Glutamatergic neuron (in vitro differentiated cells): ENCODE measurements at regions not wholly inside any gene's neighbourhood (a gene's known extent, or its start where the extent isn't known, plus 50 kb on each side); places are given as distances from the start of the nearest gene placed in this dataset.

ENCODE experiments used
- DNase-seq: peaks from one replicate; pipeline ENCODE4 v3.0.0; 2022
- H3K27ac Mint-ChIP-seq: one replicate; pipeline ENCODE4 v1.8.0; 2020; ENCODE audit warnings: mild to moderate bottlenecking, mixed read lengths, inconsistent platforms; ENCODE audit not compliant: unreplicated experiment
- H3K27me3 Mint-ChIP-seq: one replicate; pipeline ENCODE4 v1.8.0; 2020; ENCODE audit warnings: mild to moderate bottlenecking, moderate library complexity, mixed read lengths, inconsistent platforms; ENCODE audit not compliant: unreplicated experiment
- H3K36me3 Mint-ChIP-seq: one replicate; pipeline ENCODE4 v1.8.0; 2020; ENCODE audit warnings: mild to moderate bottlenecking, mixed read lengths, inconsistent platforms; ENCODE audit not compliant: unreplicated experiment
- H3K4me1 Mint-ChIP-seq: one replicate; pipeline ENCODE4 v1.8.0; 2020; ENCODE audit warnings: mild to moderate bottlenecking, low read depth, mixed read lengths, inconsistent platforms; ENCODE audit not compliant: unreplicated experiment
- H3K4me3 Mint-ChIP-seq: one replicate; pipeline ENCODE4 v1.8.0; 2020; ENCODE audit warnings: mild to moderate bottlenecking, mixed read lengths, inconsistent platforms; ENCODE audit not compliant: unreplicated experiment
- H3K9me3 Mint-ChIP-seq: one replicate; pipeline ENCODE4 v1.8.0; 2020; ENCODE audit warnings: mild to moderate bottlenecking, moderate library complexity, mixed read lengths, inconsistent platforms; ENCODE audit not compliant: unreplicated experiment
- CTCF ChIP-seq: fragments of 200-600 bp; sonication (generic); IDR thresholded peaks from one replicate; pipeline ENCODE4 v1.5.0; 2021; ENCODE audit not compliant: partially characterized antibody, unreplicated experiment

- H3K4me3 Mint-ChIP-seq, result no peak overlapping the region
- no peaks in the 10 kb centered on the region for H3K36me3 Mint-ChIP-seq
- TF ChIP-seq CTCF, result no peak
- peaks cover 21% of the 10 kb centered on the region for H3K4me1 Mint-ChIP-seq
- H3K27me3 Mint-ChIP-seq, result peaks cover 7% of the 10 kb centered on the region
- no peak for DNase-seq
- no peak overlapping the region for H3K27ac Mint-ChIP-seq
- peaks cover 2% of the 10 kb centered on the region for H3K9me3 Mint-ChIP-seq
These were observed 234.4 kb downstream of the LOXHD1 start for GRCh38 chr18:46422552-46423055.

DNA sequence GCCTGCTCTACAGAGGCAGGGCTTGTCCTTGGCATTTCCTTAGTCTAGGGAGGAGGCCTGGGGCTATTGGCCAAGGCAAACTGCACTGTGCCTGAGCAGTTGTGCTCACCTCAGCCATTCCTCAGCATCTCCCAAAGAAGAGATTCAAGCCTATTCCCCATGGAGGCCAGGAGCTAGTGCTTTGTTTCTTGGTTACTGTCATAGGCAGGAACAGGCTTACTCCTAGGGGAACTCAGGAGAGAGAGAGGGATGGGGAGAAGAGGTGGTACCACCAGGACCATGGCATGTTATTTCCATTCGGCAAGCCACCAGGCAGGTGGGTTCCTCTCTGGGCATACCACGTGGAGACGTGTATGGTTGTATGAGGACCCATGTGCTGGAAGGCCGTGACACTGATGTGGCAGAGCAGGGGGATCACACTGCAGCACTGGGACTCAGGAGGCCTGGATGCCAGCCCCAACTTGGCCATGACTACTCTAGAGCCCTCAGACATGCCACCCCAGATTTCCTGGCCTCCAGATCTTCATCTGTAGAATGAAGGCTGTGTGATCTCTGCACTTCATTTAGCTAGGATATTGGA, 233.7 kb downstream of the LOXHD1 start:
- no peaks in the 10 kb centered on the region for H3K36me3 Mint-ChIP-seq

GRCh38 chr18:46424898-46425297, 232.1 kb downstream of the LOXHD1 start:
- Mint-ChIP-seq H3K9me3 (peaks cover 6% of the 10 kb centered on the region), H3K27me3 (peaks cover 7% of the 10 kb centered on the region), H3K4me3 (no peak overlapping the region), H3K27ac (no peak overlapping the region), H3K36me3 (no peaks in the 10 kb centered on the region), H3K4me1 (peaks cover 16% of the 10 kb centered on the region)
- no peak for TF ChIP-seq CTCF
- DNase-seq, result no peak

More for the DNA sequence above, 233.7 kb downstream of the LOXHD1 start:
- no peak overlapping the region for H3K27ac Mint-ChIP-seq
- H3K4me3 Mint-ChIP-seq, result no peak overlapping the region
- peaks cover 8% of the 10 kb centered on the region for H3K27me3 Mint-ChIP-seq
- TF ChIP-seq CTCF, result no peak
- H3K4me1 Mint-ChIP-seq, result peaks cover 21% of the 10 kb centered on the region
- DNase-seq, result no peak
- peaks cover 6% of the 10 kb centered on the region for H3K9me3 Mint-ChIP-seq

DNA sequence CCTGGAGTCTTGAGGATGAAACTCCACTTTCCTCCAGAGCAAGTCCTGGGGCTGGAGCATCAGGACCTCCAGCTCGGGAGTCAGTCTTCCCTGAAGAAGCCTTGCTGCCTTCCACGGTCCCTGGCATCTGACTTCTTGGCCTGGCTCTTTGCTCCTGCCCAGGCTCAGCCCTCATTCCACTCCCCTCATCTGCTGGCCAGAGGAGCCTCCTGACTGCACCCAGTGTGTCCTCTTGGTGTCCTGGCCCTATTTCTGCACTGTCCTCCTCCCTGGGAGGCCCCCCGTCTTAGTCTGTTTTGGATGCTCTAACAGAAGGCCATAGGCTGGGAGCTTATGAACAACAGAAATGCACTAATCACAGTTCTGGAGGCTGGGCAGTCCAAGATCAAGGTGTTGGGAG, 231.5 kb downstream of the LOXHD1 start:
- no peak for TF ChIP-seq CTCF
- Mint-ChIP-seq H3K4me3 (no peak overlapping the region), H3K36me3 (no peaks in the 10 kb centered on the region), H3K27me3 (peaks cover 6% of the 10 kb centered on the region), H3K27ac (no peak overlapping the region), H3K9me3 (peaks cover 6% of the 10 kb centered on the region), H3K4me1 (peaks cover 16% of the 10 kb centered on the region)
- no peak for DNase-seq

GRCh38 chr18:46426021-46426678, 230.9 kb downstream of the LOXHD1 start:
- TF ChIP-seq CTCF, result no peak
- Mint-ChIP-seq H3K27me3 (peaks cover 6% of the 10 kb centered on the region), H3K36me3 (no peaks in the 10 kb centered on the region), H3K9me3 (peaks cover 6% of the 10 kb centered on the region), H3K4me1 (peaks cover 22% of the 10 kb centered on the region), H3K4me3 (no peak overlapping the region), H3K27ac (no peak overlapping the region)
- no peak for DNase-seq
